Activated CD4-positive, alpha-beta T cell treated with anti-CD3 and anti-CD28 coated beads for 1 hour (primary cell): ENCODE measurements at regions not wholly inside any gene's neighbourhood (a gene's known extent, or its start where the extent isn't known, plus 50 kb on each side); places are given as distances from the start of the nearest gene placed in this dataset.
A peak's percentile ranks its signal among the peaks of the same experiment; 100 is the strongest.
"Not testable (repeated sequence)": the region's sequence is repeated elsewhere in the genome, so short reads cannot be mapped to it uniquely, and the experiment has no call there.

ENCODE experiments used
- DNase-seq: peaks from one replicate; pipeline ENCODE4 v3.0.0-alpha.2; 2020

DNA sequence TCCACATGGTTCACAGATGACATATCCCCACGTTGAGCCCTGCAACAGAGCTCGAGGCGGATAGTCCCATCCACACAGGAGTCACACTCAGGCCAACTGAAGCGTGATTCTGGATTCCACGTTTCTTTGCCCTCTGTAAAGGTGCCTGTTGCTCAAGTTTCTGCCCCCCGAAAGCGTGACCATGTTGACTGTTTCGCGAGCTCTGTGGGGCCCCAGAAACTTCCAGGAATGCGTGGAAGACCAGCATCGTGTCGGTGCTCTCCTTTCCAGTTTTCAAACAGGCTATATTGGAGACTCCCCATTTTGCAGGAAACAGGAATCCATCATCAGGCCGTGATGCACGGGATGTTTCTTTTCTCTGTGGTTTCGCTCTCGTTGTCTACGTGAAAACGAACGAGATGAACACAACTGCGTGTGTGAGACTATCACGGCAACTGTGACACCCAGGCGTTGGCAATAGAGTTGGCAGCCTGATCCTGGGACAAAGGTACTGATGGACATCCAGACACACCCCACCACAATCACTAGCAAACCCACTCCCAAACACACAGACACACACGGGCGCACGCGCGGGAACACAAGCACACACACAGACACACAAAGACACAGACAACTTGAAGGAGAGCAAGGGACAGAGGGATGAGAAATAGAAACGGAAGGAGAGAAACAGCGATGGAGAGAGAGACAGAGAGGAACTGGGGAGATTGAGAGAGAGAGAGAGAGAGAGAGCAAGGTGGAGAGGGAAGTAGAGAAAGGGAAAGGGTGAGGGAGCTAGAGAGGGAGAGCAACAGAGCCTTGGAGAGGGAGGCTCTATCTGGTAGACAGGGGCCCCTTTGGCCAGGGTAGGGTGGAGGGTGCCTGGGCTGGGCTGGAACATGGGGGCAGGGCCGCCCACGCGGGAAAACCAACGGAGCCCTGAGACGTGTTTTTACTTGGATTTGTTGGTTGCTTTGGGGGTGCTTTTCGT, 1609.3 kb downstream of the SPATA31A7 start:
- DNase-seq: peak; percentile 12

DNA sequence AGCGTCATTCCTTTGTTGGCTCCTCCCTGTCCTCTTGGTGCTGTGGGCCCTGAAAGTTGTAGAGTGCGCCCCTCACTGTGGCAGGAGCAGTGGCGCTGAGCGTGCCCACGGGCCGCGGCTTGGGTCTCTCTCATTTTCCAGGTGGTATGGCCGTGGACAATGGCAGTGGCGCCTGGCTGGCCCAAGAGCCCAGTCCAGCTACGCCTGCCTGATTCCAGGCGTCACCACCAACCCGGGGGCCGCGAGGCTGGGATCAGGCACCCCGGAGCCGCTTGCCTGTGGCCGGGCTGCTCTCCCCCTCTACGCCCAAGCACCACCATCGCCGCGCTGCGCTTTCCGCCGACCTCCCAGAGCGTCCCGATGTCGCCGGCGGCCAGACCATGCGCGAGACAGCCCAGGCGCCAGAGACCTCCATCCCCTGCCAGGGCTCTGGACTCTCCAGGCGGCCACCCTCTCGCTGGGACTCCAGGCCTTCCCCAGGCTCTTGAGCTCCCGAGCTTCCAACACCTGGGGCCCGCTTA, 1610.1 kb downstream of the SPATA31A7 start:
- peak; percentile 13 for DNase-seq

DNA sequence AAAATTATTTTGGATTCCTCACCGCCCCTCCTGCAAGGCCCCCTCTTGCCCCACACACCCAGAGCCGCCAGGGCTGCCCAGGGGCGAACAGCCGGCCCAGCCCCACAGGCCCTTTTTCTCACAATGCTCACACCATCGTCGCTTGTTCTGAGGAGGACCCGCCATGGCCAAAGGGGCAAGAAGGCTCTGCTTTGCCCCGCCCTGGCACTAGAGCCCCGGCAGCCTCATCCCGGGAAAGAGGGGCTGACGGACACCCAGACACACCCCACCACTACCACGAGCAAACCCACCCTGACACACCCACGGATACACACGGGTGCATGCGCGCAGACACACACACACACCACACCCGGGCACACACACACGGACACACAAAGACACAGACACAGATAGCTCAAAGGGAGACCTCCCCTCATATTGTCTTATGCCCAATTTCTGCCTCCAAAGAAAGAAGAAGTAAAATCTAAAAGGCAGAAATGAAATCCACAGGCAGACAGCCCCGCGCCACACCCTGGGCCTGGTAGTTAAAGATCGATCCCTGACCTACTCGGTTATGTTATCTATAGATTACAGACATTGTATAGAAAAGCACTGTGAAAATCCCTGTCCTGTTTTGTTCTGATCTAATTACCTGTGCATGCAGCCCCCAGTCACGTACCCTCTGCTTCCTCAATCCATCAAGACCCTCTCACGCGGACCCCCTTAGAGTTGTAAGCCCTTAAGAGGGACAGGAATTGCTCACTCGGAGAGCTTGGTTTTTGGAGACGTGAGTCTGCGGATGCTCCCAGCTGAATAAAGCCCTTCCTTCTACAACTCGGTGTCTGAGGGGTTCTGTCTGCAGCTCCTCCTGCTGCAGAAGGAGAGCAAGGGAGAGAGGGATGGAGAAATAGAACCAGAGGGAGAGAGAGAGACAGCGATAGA, 1610.9 kb downstream of the SPATA31A7 start:
- DNase-seq: peak; percentile 23

GRCh38 chr9:62801372-62801811, 1611.6 kb downstream of the SPATA31A7 start:
- DNase-seq: peak; percentile 9

- peak; percentile 34 for DNase-seq
Observed at GRCh38 chr9:62801961-62802718, 1612.3 kb downstream of the SPATA31A7 start.

DNA sequence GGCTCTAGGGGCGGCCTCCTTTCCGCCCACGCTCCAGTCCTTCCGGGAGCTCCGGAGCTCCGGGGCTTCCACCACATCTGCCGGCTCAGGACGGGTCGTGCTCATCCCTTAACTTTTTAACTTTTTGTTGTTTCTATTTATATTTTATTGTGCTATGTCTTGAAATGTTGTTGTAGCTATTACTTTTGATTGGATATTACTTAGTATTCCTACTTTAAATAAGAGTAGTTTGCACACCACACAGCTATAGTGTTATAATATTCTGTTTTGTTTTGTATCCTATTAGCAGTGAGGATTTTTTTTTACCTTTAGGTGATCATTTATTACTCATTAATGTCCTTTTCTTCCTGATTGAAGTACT, 1612.9 kb downstream of the SPATA31A7 start:
- not testable (repeated sequence) for DNase-seq

GRCh38 chr9:62803099-62803498, 1613.3 kb downstream of the SPATA31A7 start:
- DNase-seq: not testable (repeated sequence)

- DNase-seq: not testable (repeated sequence)
Observed at GRCh38 chr9:62804314-62804713, 1614.5 kb downstream of the SPATA31A7 start.

DNA sequence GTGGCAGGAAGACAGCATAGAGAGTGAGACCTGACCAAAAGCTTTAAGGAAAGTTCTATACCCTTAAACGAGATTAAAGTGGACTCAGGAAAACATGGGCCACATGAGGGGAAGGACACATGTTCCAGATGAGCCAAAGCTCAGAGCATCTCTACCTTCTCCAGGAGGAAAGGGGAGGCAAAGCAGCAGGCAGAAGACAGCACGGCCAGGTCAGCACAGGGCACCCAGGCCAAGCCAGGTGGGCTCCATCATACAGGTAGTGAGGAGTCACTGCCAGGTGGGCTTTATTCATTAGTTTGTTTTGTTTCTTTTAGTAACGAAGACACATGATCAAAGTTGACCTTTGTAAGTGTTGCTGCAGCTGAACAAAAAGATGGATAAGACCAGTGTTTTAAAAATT, 1617.6 kb downstream of the SPATA31A7 start:
- DNase-seq: peak; percentile 9

DNA sequence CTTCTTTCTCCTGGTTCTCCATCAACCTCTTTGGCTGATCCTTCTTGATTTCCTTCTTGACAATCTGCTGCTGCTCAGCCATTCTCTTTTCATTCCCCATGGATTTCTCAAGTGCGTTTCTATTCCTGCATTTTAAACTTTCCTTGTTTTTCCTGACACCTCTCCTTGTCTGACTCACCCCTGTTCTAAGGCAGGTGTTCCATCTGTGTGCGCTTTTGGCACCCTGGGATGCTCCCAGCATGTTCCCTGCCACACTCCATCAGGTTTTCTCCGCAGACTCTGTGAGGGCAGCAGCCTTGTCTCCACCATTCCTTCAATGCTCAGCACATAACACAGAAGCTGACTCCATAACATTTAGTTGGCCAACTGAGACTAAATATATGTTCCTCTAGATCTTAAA, 1618.2 kb downstream of the SPATA31A7 start:
- not testable (repeated sequence) for DNase-seq

DNA sequence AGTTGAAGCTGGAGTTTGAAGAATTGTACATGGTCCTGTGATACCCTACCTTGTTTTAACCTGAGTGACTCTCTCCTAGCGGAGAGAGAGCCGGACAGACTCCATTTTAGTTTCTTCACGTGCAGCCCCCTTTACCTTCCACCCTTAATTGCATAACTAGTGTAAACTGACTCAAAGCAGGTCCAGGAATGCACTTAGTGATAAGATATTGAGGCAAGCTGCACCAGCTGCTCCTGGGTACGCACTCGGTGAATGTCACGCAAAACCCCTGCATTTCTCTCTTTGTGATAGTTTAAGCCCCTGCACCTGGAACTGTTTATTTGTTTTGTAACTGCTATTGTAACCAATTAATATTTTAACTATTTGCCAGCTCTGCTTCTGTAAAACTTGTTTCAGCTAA, 1620.5 kb downstream of the SPATA31A7 start:
- not testable (repeated sequence) for DNase-seq

GRCh38 chr9:62810811-62811315, 1621.0 kb downstream of the SPATA31A7 start:
- not testable (repeated sequence) for DNase-seq

DNA sequence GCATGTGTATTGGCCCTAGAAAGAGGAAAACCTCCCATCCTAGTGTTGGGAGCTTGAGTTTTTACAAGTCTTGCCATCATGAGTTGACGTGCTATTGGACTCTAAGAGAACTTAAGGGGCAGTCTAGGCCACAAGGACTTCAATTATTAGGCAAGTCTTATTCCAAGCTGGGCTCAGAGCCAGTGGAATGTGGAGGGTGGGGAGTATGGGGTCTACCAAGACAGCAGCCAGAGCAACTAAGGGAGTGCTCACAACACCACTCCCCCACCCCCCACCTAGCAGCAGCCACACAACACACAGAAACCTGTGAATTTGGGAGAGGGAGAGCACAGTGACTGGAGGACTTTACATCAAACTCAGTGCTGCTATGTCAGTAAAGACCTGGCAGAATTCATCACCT, 1625.6 kb downstream of the SPATA31A7 start:
- DNase-seq: not testable (repeated sequence)

DNA sequence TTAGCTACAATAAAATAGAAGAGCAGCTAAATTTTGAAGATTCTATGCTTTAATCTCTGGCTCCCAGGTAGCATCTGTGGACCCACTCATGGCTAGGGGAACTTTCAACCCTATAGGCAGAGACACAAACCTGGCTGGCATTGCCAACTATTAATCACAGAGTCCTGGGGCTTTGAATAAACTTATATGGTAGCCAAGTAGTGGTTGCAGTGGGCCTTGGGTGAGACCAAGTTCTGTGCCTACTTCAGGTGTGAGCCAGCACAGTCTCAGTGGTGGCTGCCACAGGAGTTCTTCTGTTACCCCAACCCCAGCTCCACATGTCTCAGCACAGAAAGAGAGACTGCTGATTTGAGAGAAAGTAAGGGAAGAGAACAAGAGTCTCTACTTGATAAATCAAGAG, 1626.5 kb downstream of the SPATA31A7 start:
- not testable (repeated sequence) for DNase-seq

DNA sequence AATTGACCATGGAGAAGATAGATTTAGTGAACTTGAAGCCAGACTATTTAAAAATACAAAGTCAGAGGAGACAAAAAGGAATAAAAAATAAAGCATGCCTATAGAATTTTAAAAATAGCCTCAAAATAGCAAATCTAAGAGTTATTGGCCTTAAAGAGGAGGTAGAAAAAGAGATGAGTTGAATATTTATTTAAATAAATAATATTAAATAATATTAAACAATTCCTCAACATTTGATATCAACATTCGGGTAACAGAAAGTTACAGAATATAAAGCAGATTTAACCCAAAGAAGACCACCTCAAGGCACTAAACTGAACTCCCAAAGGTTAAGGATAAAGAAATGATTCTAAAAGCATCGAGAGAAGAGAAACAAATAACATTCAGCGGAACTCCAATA, 1627.4 kb downstream of the SPATA31A7 start:
- not testable (repeated sequence) for DNase-seq

DNA sequence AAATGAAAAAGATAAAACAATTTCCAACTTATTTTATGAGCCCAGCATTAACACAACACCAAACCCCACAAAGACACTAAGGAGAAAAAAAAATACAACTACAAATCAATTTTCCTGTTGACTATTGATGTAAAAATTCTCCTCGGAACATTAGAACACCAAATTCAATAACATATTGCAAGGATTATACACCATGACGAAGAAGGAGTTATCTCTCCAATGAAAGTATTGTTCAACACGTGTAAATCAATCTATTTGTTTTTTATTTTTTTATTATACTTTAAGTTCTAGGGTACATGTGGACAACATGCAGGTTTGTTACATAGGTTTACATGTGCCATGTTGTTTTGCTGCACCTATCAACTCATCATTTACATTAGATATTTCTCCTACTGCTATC, 1632.3 kb downstream of the SPATA31A7 start:
- not testable (repeated sequence) for DNase-seq

DNA sequence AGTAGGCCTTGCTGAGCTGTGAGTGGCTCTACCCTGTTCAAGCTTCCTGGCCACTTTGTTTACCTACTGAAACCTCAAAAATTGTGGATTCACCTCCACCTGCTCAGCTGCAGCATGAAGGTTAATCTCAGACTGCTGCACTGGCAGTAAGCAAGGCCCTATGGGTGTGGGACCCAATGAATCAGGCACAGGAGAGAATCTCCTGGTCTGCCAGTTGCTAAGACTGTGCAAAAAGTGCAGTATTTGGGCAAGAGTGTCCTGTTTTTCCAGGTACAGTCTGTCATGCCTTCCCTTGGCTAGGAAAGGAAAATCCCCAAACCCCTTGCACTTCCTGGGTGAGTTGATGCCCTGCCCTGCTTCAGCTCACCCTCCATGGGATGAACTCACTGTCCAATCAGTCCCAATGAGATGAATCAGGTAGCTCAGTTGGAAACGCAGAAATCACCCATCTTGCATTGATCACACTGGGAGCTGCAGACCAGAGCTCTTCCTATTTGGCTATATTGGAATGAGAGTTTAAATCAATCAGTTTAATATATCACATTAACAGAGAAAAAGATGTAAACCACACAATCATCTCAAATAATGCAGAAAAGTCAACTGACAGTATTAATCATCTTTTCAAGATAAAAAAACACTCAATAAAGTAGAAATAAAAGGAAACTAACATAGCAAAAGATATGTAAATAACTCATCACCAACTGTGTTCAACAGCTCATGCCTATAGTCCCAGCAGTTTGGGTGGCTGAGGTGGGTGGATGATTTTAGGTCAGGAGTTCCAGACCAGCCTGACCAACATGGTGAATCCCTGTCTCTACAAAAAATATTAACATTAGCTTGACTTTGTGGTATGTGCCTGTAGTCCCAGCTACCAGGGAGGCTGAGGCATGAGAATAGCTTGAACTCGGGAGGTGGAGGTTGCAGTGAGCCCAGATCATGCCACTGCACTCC, 1638.4 kb downstream of the SPATA31A7 start:
- not testable (repeated sequence) for DNase-seq

GRCh38 chr9:62830829-62831459, 1641.1 kb downstream of the SPATA31A7 start:
- not testable (repeated sequence) for DNase-seq

DNA sequence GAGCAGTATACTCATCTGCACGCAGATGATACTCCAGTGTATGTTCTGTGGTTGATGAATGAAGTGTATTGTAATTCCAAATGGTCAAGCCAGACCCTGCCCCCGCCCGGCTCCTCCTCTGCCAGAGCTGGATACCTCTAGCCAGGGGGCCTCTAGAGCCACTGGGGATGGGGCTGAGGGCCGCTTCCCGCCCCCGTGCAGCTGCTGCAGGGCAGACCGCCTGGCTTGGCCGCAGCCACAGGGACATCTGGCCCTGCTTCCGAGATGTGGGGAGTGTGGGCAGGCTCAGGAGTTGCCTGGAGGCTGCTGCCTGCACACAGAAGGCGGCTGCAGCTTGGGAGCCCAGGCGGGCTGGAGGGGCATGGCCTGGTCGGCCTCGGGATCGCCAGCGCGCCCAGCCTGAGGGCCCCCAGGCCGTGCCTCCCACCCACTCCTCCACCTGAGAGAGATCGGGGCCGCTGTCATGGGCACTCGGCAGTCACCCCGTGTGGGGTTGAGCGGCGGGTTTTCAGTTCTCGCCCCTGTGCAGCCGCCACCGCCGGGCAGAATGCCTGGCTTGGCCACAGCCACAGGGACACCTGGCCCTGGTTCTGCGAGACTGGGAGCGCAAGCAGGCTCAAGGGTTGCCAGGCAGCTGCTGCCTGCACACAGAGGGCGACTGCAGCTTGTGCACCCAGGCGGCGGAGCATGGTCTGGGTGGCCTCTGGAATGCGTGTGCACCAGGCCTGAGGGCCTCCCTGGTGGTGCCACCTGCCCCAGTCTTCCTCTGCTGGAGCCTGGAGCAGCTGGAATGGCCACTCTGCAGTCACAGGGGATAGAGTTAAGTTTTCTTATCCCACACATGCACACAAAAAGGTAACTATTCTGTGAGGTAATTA, 1643.7 kb downstream of the SPATA31A7 start:
- not testable (repeated sequence) for DNase-seq
